Activated B cell treated with CpG ODN at 0.5 μM for 24 hours (primary cell): ENCODE measurements at regions not wholly inside any gene's neighbourhood (a gene's known extent, or its start where the extent isn't known, plus 50 kb on each side); places are given as distances from the start of the nearest gene placed in this dataset.

Experiments
- ATAC-seq: fragments of 200-7000 bp; cut with Tn5 transposase; one replicate; pipeline ENCODE4 v1.10.0; 2021; ENCODE audit warnings: low read depth, mild to moderate bottlenecking, moderate library complexity
- CTCF ChIA-PET: fragments of 350-600 bp; sonication (Branson Sonifier 250); formaldehyde crosslinking; loops from one replicate; lab custom pipeline; 2021; ENCODE audit warnings: antibody characterized with exemption; lab: Charles Lee
- POLR2A ChIA-PET: fragments of 350-600 bp; sonication (Branson Sonifier 250); formaldehyde crosslinking; loops from one replicate; lab custom pipeline; 2021; ENCODE audit warnings: antibody characterized with exemption; lab: Charles Lee
- DNase-seq: peaks from one replicate; pipeline ENCODE4 v3.0.0; 2022
- H3K27ac Mint-ChIP-seq: one replicate; pipeline ENCODE4 v1.8.0; 2020; ENCODE audit warnings: mixed read lengths
- H3K27me3 Mint-ChIP-seq: one replicate; pipeline ENCODE4 v1.8.0; 2021; ENCODE audit warnings: mixed read lengths
- H3K36me3 Mint-ChIP-seq: one replicate; pipeline ENCODE4 v1.8.0; 2021; ENCODE audit warnings: low read depth, mixed read lengths
- H3K4me1 Mint-ChIP-seq: one replicate; pipeline ENCODE4 v1.8.0; 2021; ENCODE audit warnings: mixed read lengths
- H3K4me3 Mint-ChIP-seq: one replicate; pipeline ENCODE4 v1.8.0; 2020; ENCODE audit warnings: mild to moderate bottlenecking, mixed read lengths
- H3K9me3 Mint-ChIP-seq: one replicate; pipeline ENCODE4 v1.8.0; 2020; ENCODE audit warnings: mixed read lengths
- intact Hi-C: fragments of 100-400 bp; cut with micrococcal nuclease; formaldehyde crosslinking; loops from one replicate; pipeline ENCODE4 v1.15.1; 2024
- TF ChIP-seq, protein P1 (sequence below): fragments of 200-600 bp; IDR thresholded peaks from one replicate; pipeline ENCODE4 v1.8.0; 2022; ENCODE audit warnings: antibody characterized with exemption, mild to moderate bottlenecking

DNA sequence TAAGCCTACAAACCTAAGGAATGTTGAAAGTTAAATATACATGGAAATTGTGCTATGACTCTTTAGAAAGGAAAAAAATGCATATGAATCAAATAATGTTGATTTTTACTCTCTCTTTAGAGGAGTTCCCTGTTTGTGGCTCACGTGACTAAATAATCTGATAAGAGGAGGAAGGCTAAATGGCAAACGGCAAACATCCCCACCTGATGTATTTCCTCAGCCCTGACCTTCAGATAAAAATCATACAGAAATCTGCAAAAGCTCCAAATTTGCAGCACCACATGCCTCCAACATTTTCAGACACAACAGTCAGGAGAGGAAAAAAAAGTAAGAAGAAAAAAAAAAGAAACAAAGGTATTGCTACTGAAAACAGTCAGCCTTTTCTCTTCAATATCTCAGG lies 423.0 kb upstream of the PSMD7 start:
- ChIA-PET CTCF (no interaction called here), POLR2A (no interaction called here)
- intact Hi-C loops: no loop called here
- TF ChIP-seq, protein P1, sequence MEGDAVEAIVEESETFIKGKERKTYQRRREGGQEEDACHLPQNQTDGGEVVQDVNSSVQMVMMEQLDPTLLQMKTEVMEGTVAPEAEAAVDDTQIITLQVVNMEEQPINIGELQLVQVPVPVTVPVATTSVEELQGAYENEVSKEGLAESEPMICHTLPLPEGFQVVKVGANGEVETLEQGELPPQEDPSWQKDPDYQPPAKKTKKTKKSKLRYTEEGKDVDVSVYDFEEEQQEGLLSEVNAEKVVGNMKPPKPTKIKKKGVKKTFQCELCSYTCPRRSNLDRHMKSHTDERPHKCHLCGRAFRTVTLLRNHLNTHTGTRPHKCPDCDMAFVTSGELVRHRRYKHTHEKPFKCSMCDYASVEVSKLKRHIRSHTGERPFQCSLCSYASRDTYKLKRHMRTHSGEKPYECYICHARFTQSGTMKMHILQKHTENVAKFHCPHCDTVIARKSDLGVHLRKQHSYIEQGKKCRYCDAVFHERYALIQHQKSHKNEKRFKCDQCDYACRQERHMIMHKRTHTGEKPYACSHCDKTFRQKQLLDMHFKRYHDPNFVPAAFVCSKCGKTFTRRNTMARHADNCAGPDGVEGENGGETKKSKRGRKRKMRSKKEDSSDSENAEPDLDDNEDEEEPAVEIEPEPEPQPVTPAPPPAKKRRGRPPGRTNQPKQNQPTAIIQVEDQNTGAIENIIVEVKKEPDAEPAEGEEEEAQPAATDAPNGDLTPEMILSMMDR: no peak
- Mint-ChIP-seq H3K4me3 (no peak overlapping the region), H3K4me1 (no peaks in the 10 kb centered on the region), H3K9me3 (no peaks in the 10 kb centered on the region), H3K27me3 (no peaks in the 10 kb centered on the region), H3K36me3 (no peaks in the 10 kb centered on the region), H3K27ac (no peak overlapping the region)
- ATAC-seq (no peak), DNase-seq (no peak)

DNA sequence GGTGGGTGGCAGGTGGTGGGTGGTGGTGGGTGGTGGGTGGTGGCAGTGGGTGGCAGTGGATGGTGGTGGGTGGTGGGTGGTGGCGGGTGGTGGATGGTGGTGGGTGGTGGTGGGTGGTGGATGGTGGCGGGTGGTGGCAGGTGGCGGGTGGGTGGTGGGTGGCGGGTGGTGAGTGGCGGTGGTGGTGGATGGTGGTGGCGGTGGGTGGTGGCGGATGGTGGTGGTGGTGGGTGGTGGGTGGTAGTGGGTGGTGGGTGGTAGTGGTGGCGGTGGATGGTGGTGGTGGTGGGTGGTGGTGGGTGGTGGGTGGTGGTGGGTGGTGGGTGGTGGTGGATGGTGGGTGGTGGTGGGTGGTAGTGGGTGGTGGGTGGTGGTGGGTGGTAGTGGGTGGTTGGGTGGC lies 423.8 kb upstream of the PSMD7 start:
- no peak overlapping the region for H3K27ac Mint-ChIP-seq
- ChIA-PET CTCF (no interaction called here), POLR2A (no interaction called here)
- TF ChIP-seq, protein P1: no peak
- H3K4me1 Mint-ChIP-seq: no peaks in the 10 kb centered on the region
- H3K27me3 Mint-ChIP-seq: no peaks in the 10 kb centered on the region
- no peak overlapping the region for H3K4me3 Mint-ChIP-seq
- no peak for DNase-seq
- H3K36me3 Mint-ChIP-seq: no peaks in the 10 kb centered on the region
- no peak for ATAC-seq
- intact Hi-C loops: no loop called here
- no peaks in the 10 kb centered on the region for H3K9me3 Mint-ChIP-seq

DNA sequence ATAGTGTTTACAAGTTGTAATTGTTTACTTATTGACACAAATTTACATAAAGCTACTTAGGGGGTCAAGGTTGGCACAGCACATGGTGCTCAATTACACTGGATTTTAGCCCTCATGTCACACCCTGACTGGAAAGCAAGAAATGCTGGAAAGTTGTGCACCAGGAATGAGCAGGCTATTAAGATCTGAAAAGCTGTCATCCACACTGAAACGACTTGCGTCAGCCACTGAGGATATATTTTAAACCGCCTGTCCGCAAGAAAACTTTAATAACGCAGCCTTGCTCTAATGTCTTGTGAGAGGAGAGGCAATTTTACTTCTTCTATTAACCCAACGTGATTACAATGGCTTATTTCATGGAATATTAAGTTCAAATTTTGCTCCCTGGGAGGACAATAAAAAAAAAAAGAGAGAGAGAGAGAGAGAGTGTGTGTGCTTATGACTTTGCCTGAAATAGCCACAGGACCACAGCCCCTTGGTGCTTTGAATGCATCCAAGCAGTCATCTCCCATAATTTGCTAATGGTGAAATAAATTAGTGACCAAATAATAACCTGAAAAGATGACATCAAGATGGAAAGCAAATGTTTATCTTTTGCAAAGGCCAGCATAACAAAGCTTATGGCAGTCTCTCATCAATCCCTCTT lies 425.4 kb upstream of the PSMD7 start:
- TF ChIP-seq, protein P1: no peak
- intact Hi-C loops: no loop called here
- Mint-ChIP-seq H3K4me1 (no peaks in the 10 kb centered on the region), H3K27me3 (no peaks in the 10 kb centered on the region), H3K27ac (no peak overlapping the region), H3K36me3 (no peaks in the 10 kb centered on the region), H3K9me3 (no peaks in the 10 kb centered on the region), H3K4me3 (no peak overlapping the region)
- ATAC-seq: no peak
- ChIA-PET POLR2A (no interaction called here), CTCF (no interaction called here)
- no peak for DNase-seq

GRCh38 chr16:73869126-73869525 lies 427.5 kb upstream of the PSMD7 start:
- ATAC-seq (no peak), DNase-seq (no peak)
- POLR2A ChIA-PET: interaction anchor here (0.6 kb wide), 1 partner anchor 13 kb away, joined by 5 read pairs; no protein-coding TSS in a partner anchor
- Mint-ChIP-seq H3K9me3 (no peaks in the 10 kb centered on the region), H3K36me3 (no peaks in the 10 kb centered on the region), H3K4me1 (no peaks in the 10 kb centered on the region), H3K4me3 (no peak overlapping the region), H3K27me3 (no peaks in the 10 kb centered on the region), H3K27ac (no peak overlapping the region)
- CTCF ChIA-PET: no interaction called here
- intact Hi-C loops: no loop called here
- TF ChIP-seq, protein P1: no peak

DNA sequence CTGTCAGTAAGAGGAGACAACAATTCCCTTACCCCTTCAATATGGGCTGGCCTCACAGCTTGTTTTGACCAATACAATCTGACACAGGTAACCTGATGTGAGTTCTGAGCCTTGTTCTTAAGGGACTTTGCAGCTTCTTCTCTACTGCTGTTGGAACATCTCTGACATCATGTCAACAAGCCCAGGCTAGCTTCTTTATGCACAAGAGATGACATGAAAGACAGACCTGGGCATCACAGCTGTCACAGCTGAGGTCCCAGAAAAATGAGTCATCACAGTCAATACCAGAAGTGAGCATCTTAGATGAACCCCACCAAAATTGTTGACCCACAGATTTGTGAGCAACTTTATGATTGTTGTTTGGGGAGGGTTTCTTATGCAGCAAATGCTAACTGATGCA lies 431.7 kb upstream of the PSMD7 start:
- intact Hi-C loops: no loop called here
- ATAC-seq (no peak), DNase-seq (no peak)
- Mint-ChIP-seq H3K27me3 (no peaks in the 10 kb centered on the region), H3K9me3 (no peaks in the 10 kb centered on the region), H3K36me3 (no peaks in the 10 kb centered on the region), H3K4me1 (no peaks in the 10 kb centered on the region), H3K4me3 (no peak overlapping the region), H3K27ac (no peak overlapping the region)
- POLR2A ChIA-PET: no interaction called here
- CTCF ChIA-PET: no interaction called here
- TF ChIP-seq, protein P1: no peak
